ENCODE measurements at regions not wholly inside any gene's neighbourhood (a gene's known extent, or its start where the extent isn't known, plus 50 kb on each side); places are given as distances from the start of the nearest gene placed in this dataset.

- no peaks in the 10 kb centered on the region for H3K36me3 ChIP-seq
- no peaks in the 10 kb centered on the region for H3K27me3 ChIP-seq
- TF ChIP-seq EP300 (IDR thresholded peaks at IDR 0.05) (no peak), POLR2A (IDR thresholded peaks at IDR 0.05) (no peak), POLR2AphosphoS5 (IDR thresholded peaks at IDR 0.05) (no peak), CTCF (IDR thresholded peaks at IDR 0.05) (no peak)
- no peak overlapping the region for H3K4me3 ChIP-seq
- H3K4me1 ChIP-seq = peaks cover 4% of the 10 kb centered on the region
- no peak overlapping the region for H3K27ac ChIP-seq
- H3K9me3 ChIP-seq = no peaks in the 10 kb centered on the region
- DNase-seq (ENCODE audit: low spot score in 2 of 2) = no peak
- 53% methylated on average over 2 of the region's 2 CpGs for WGBS
Measured at GRCh38 chr2:189285349-189285748, 105.8 kb upstream of the COL5A2 start.

GRCh38 chr2:189285962-189286645 lies 106.5 kb upstream of the COL5A2 start:
- TF ChIP-seq EP300 (IDR thresholded peaks at IDR 0.05) = no peak
- TF ChIP-seq CTCF (IDR thresholded peaks at IDR 0.05) = no peak
- TF ChIP-seq POLR2A (IDR thresholded peaks at IDR 0.05) = no peak
- no peak for TF ChIP-seq POLR2AphosphoS5 (IDR thresholded peaks at IDR 0.05)
- Histone ChIP-seq H3K27ac (peak overlapping the region; percentile 8), H3K27me3 (no peaks in the 10 kb centered on the region), H3K4me3 (no peak overlapping the region), H3K9me3 (no peaks in the 10 kb centered on the region), H3K4me1 (peaks cover 4% of the 10 kb centered on the region), H3K36me3 (no peaks in the 10 kb centered on the region)
- no peak for DNase-seq (ENCODE audit: low spot score in 2 of 2)
- WGBS = 52% methylated on average over 3 of the region's 3 CpGs

GRCh38 chr2:189287363-189287762 lies 107.8 kb upstream of the COL5A2 start:
- 93% methylated on average over 1 of the region's 1 CpG for WGBS

GRCh38 chr2:189287982-189288521 lies 108.5 kb upstream of the COL5A2 start:
- 0% methylated on average over 1 of the region's 1 CpG for WGBS
- TF ChIP-seq EP300 (IDR thresholded peaks at IDR 0.05) (no peak), CTCF (IDR thresholded peaks at IDR 0.05) (no peak), POLR2A (IDR thresholded peaks at IDR 0.05) (no peak), POLR2AphosphoS5 (IDR thresholded peaks at IDR 0.05) (no peak)
- Histone ChIP-seq H3K27me3 (no peaks in the 10 kb centered on the region), H3K36me3 (no peaks in the 10 kb centered on the region), H3K27ac (no peak overlapping the region), H3K4me1 (peaks cover 4% of the 10 kb centered on the region), H3K4me3 (no peak overlapping the region), H3K9me3 (no peaks in the 10 kb centered on the region)
- DNase-seq (ENCODE audit: low spot score in 2 of 2) = no peak

More at GRCh38 chr2:189287363-189287762, 107.8 kb upstream of the COL5A2 start:
- Histone ChIP-seq H3K9me3 (no peaks in the 10 kb centered on the region), H3K4me3 (no peak overlapping the region), H3K36me3 (no peaks in the 10 kb centered on the region), H3K27ac (no peak overlapping the region), H3K27me3 (no peaks in the 10 kb centered on the region), H3K4me1 (peaks cover 4% of the 10 kb centered on the region)
- no peak for TF ChIP-seq POLR2A (IDR thresholded peaks at IDR 0.05)
- TF ChIP-seq CTCF (IDR thresholded peaks at IDR 0.05) = no peak
- no peak for TF ChIP-seq POLR2AphosphoS5 (IDR thresholded peaks at IDR 0.05)
- TF ChIP-seq EP300 (IDR thresholded peaks at IDR 0.05) = no peak
- DNase-seq (ENCODE audit: low spot score in 2 of 2) = no peak

GRCh38 chr2:189291460-189291859 lies 111.9 kb upstream of the COL5A2 start:
- DNase-seq (ENCODE audit: low spot score in 2 of 2) = no peak
- WGBS = 93% methylated on average over 1 of the region's 1 CpG
- Histone ChIP-seq H3K27ac (no peak overlapping the region), H3K4me1 (no peaks in the 10 kb centered on the region), H3K4me3 (no peak overlapping the region), H3K9me3 (no peaks in the 10 kb centered on the region), H3K27me3 (no peaks in the 10 kb centered on the region), H3K36me3 (no peaks in the 10 kb centered on the region)
- TF ChIP-seq CTCF (IDR thresholded peaks at IDR 0.05) = no peak
